Caco-2 (cell line): ENCODE measurements at regions not wholly inside any gene's neighbourhood (a gene's known extent, or its start where the extent isn't known, plus 50 kb on each side); places are given as distances from the start of the nearest gene placed in this dataset.

Source experiments
- BruUV-seq: library from RNA; stranded (reverse); fragments of 400-500 nt; replicated peaks from 2 replicates; lab custom pipeline; 2021; lab: Mats Ljungman, UMichigan
- CTCF ChIA-PET: fragments of 300-600 bp; sonication (Branson Sonifier 250); formaldehyde crosslinking; loops from one replicate; lab custom pipeline; 2022; ENCODE audit warnings: antibody characterized with exemption; lab: Charles Lee
- POLR2A ChIA-PET: fragments of 300-600 bp; sonication (Branson Sonifier 250); formaldehyde crosslinking; loops from one replicate; lab custom pipeline; 2022; ENCODE audit warnings: antibody characterized with exemption; lab: Charles Lee
- DNase-seq, 2 experiments: peaks; one replicate each; pipeline versions ENCODE4 v3.0.0 to v3.0.0-alpha.2; 2020 to 2022
- H3K27me3 ChIP-seq: replicated peaks from 2 replicates; pipeline ENCODE4 v1.6.0; 2011; ENCODE audit warnings: low read length; ENCODE audit not compliant: control insufficient read depth, insufficient read depth
- H3K36me3 ChIP-seq: 2 replicates; pipeline ENCODE4 v1.5.1; 2011; ENCODE audit warnings: low read length; ENCODE audit not compliant: control insufficient read depth, insufficient read depth
- H3K4me1 ChIP-seq: fragments of 250-450 bp; sonication (Bioruptor Pico); 2 replicates; pipeline ENCODE4 v1.5.1; 2020; ENCODE audit warnings: mild to moderate bottlenecking
- H3K4me3 ChIP-seq: 2 replicates; pipeline ENCODE4 v1.5.1; 2011; ENCODE audit warnings: low read depth, mild to moderate bottlenecking, control low read depth, low read length
- H3K9me3 ChIP-seq: fragments of 250-450 bp; sonication (Bioruptor Pico); 2 replicates; pipeline ENCODE4 v1.5.1; 2020; ENCODE audit warnings: mild to moderate bottlenecking, moderate library complexity
- H3K27ac Mint-ChIP-seq: one replicate; pipeline ENCODE4 v1.8.0; 2022; ENCODE audit warnings: mixed read lengths; ENCODE audit not compliant: unreplicated experiment
- H3K27me3 Mint-ChIP-seq: one replicate; pipeline ENCODE4 v1.8.0; 2022; ENCODE audit warnings: mixed read lengths; ENCODE audit not compliant: insufficient read depth, unreplicated experiment
- H3K36me3 Mint-ChIP-seq: one replicate; pipeline ENCODE4 v1.8.0; 2022; ENCODE audit warnings: mild to moderate bottlenecking, mixed read lengths; ENCODE audit not compliant: insufficient read depth, unreplicated experiment
- H3K4me1 Mint-ChIP-seq: one replicate; pipeline ENCODE4 v1.8.0; 2022; ENCODE audit warnings: low read depth, mixed read lengths; ENCODE audit not compliant: unreplicated experiment
- H3K4me3 Mint-ChIP-seq: one replicate; pipeline ENCODE4 v1.8.0; 2022; ENCODE audit warnings: mild to moderate bottlenecking, moderate library complexity, mixed read lengths; ENCODE audit not compliant: unreplicated experiment
- H3K9me3 Mint-ChIP-seq: one replicate; pipeline ENCODE4 v1.8.0; 2022; ENCODE audit warnings: mixed read lengths; ENCODE audit not compliant: unreplicated experiment
- CTCF ChIP-seq, 2 experiments: fragments of 200-600 bp in 1 of 2; IDR thresholded peaks; 1 replicate in 1 of 2; 2 replicates in 1 of 2; pipeline versions ENCODE4 v1.5.1 to v1.8.0; 2011 to 2022; ENCODE audit warnings: antibody characterized with exemption in 1 of 2, control low read depth in 1 of 2, inconsistent platforms in 1 of 2, low read depth in 1 of 2, low read length in 1 of 2, mild to moderate bottlenecking in 1 of 2, moderate library complexity in 1 of 2; ENCODE audit not compliant: insufficient read depth in 1 of 2, severe bottlenecking in 1 of 2, unreplicated experiment in 1 of 2
- intact Hi-C: fragments of 100-400 bp; cut with micrococcal nuclease; formaldehyde crosslinking; loops from one replicate; pipeline ENCODE4 v1.10.0; 2022; ENCODE audit not compliant: unreplicated experiment

GRCh38 chr4:66071911-66072310, 401.6 kb upstream of the EPHA5 start:
- Mint-ChIP-seq H3K27me3 (peaks cover 4% of the 10 kb centered on the region), H3K27ac (no peak overlapping the region), H3K4me1 (no peaks in the 10 kb centered on the region), H3K9me3 (no peaks in the 10 kb centered on the region), H3K4me3 (no peak overlapping the region), H3K36me3 (no peaks in the 10 kb centered on the region)
- TF ChIP-seq CTCF (IDR thresholded peaks at IDR 0.05; ENCODE audit: insufficient read depth in 1 of 2, low read depth in 1 of 2, low read length in 1 of 2, severe bottlenecking in 1 of 2, unreplicated experiment in 1 of 2): no peak
- POLR2A ChIA-PET: no interaction called here
- Histone ChIP-seq H3K27me3 (no peaks in the 10 kb centered on the region), H3K4me1 (no peaks in the 10 kb centered on the region), H3K36me3 (no peaks in the 10 kb centered on the region), H3K4me3 (no peak overlapping the region), H3K9me3 (no peaks in the 10 kb centered on the region)
- intact Hi-C loops: no loop called here
- BruUV-seq: no TSS peak
- no peak for DNase-seq
- CTCF ChIA-PET: no interaction called here

- Mint-ChIP-seq H3K9me3 (no peaks in the 10 kb centered on the region), H3K4me3 (no peak overlapping the region), H3K27me3 (no peaks in the 10 kb centered on the region), H3K27ac (no peak overlapping the region), H3K4me1 (no peaks in the 10 kb centered on the region), H3K36me3 (no peaks in the 10 kb centered on the region)
- no peak for DNase-seq
- no peaks in the 10 kb centered on the region for H3K36me3 ChIP-seq
- no peak for TF ChIP-seq CTCF (IDR thresholded peaks at IDR 0.05; ENCODE audit: insufficient read depth in 1 of 2, low read depth in 1 of 2, low read length in 1 of 2, severe bottlenecking in 1 of 2, unreplicated experiment in 1 of 2)
- no peak overlapping the region for H3K4me3 ChIP-seq
- intact Hi-C loops: no loop called here
- H3K27me3 ChIP-seq: no peaks in the 10 kb centered on the region
- no peaks in the 10 kb centered on the region for H3K4me1 ChIP-seq
- BruUV-seq: no TSS peak
- ChIA-PET CTCF (no interaction called here), POLR2A (no interaction called here)
- H3K9me3 ChIP-seq: no peaks in the 10 kb centered on the region
These were observed 392.6 kb upstream of the EPHA5 start for GRCh38 chr4:66062921-66063320.

- Histone ChIP-seq H3K9me3 (no peaks in the 10 kb centered on the region), H3K4me3 (no peak overlapping the region), H3K4me1 (no peaks in the 10 kb centered on the region), H3K27me3 (no peaks in the 10 kb centered on the region), H3K36me3 (no peaks in the 10 kb centered on the region)
- no peaks in the 10 kb centered on the region for H3K36me3 Mint-ChIP-seq
- ChIA-PET CTCF (no interaction called here), POLR2A (no interaction called here)
- no peak overlapping the region for H3K27ac Mint-ChIP-seq
- TF ChIP-seq CTCF (IDR thresholded peaks at IDR 0.05; ENCODE audit: insufficient read depth in 1 of 2, low read depth in 1 of 2, low read length in 1 of 2, severe bottlenecking in 1 of 2, unreplicated experiment in 1 of 2): no peak
- no peaks in the 10 kb centered on the region for H3K4me1 Mint-ChIP-seq
- no peak for DNase-seq
- H3K27me3 Mint-ChIP-seq: no peaks in the 10 kb centered on the region
- BruUV-seq: no TSS peak
- no peak overlapping the region for H3K4me3 Mint-ChIP-seq
- no peaks in the 10 kb centered on the region for H3K9me3 Mint-ChIP-seq
- intact Hi-C loops: no loop called here
These were observed 391.8 kb upstream of the EPHA5 start for GRCh38 chr4:66062044-66062443.
